GM18951 (cell line): ENCODE measurements at regions not wholly inside any gene's neighbourhood (a gene's known extent, or its start where the extent isn't known, plus 50 kb on each side); places are given as distances from the start of the nearest gene placed in this dataset.

ENCODE experiments used
- POLR2A ChIP-seq: IDR thresholded peaks from 4 replicates; pipeline ENCODE4 v1.6.1; 2011; ENCODE audit warnings: mild to moderate bottlenecking; ENCODE audit not compliant: insufficient read length, insufficient read depth; ENCODE audit errors: extremely low read depth
- in situ Hi-C: fragments of 300-500 bp; cut with MboI; formaldehyde crosslinking; loops from one replicate; pipeline ENCODE4 v1.12.0; 2022; ENCODE audit warnings: low sequenced_read_pairs, mixed read lengths, inconsistent platforms; ENCODE audit not compliant: unreplicated experiment

DNA sequence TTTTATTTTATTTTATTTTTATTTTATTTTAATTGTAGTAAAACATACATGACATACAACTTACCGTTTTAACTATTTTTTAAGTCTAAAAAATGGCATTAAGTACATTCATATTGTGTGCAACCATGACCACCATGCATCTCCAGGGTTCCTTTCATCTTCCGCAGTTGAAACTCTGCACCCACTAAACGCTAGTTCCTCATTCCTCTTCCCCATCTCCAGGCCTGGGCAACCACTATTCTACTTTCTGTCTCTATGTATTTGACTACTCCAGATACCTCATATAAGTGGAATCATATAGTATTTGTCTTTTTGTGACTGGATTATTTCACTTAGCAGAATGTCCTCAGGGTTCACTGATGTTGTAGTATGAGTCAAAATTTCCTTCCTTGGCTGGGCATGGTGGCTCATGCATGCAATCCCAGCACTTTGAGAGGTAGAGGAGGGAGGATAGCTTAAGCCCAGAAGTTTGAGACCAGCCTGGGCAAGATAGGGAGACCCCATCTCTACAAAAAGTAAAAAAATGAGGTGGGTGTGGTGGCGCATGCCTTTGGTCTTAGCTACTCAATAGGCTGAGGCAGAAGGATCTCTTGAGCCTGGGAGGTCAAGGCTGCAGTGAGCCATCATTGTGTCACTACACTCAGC, 55.7 kb upstream of the ZNF507 start:
- TF ChIP-seq POLR2A, result no peak
- in situ Hi-C loops, result no loop called here

DNA sequence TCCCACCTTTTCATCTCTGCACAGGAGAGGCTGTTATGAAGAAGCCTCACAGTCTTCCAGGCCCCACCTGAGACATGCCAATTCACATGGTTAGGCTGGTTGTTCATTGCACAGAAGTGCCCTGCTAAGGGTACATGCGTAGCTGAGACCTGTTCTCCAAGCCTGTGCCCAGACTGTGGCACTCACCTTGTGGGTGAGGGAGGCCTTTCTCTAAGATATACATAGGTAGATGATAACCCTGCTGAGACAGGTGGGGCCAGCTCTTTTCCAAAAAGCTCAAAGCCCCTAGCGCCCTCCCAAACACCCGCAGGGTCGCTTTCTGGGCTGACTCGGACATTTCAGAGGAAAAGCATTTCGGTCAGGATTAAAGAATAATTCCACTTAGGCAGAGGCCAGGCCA, 53.5 kb upstream of the ZNF507 start:
- in situ Hi-C loops, result no loop called here
- TF ChIP-seq POLR2A, result no peak

DNA sequence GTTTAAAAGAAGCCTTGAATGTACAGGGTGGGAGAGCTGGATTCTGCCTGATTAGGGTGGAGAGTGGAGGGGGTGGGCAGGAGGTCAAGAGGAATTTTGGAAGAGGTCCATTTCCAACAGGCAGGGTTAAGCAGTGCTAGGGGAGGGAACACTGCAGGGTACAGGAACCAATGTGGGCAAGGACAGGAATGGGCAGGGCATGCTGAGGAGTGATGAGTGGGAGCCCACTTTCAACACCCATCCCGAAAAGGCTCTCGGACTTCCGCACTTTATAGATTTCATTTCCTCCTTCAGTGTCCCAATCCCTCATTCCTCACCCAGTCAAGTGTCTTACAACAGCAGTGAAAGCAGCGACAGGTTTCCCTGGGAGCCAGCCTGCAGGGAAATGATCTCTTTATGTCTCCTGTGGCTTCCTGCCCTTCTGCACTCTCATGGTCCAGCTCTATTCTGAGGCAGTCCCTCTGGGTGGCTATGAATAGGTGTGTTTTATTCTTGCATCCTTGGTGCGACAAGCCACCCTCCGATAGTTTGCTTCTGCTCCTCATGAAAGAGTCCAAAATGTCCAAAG, 50.5 kb upstream of the ZNF507 start:
- TF ChIP-seq POLR2A, result no peak
- in situ Hi-C loops, result no loop called here
